ENCODE measurements at regions not wholly inside any gene's neighbourhood (a gene's known extent, or its start where the extent isn't known, plus 50 kb on each side); places are given as distances from the start of the nearest gene placed in this dataset.

DNA sequence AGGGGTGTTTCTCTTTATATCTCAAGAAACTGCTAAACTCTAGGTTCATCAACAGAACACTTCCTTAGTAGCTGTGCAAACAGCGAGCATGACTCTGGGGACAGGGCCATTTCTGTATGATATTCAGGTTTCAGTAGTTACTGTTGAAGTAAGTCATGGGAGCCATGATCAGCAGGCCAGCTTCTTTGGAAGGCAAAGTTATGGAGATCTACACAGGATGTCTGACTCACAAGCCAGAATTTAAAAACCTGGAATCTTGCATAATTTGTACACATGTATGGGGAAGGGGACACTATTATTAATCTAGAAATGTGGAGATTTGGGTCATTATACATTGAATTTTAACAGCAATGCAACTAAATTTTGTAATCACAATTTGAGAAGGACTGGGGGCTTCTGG lies 187.8 kb upstream of the NR3C2 start:
- no peak overlapping the region for H3K27ac ChIP-seq (ENCODE audit: low read depth in 2 of 2, low read length in 1 of 2)
- ChIA-PET POLR2A (no interaction called here), CTCF (no interaction called here)
- no peak overlapping the region for H3K9ac ChIP-seq
- H3K4me2 ChIP-seq = no peak overlapping the region
- H3K79me2 ChIP-seq (ENCODE audit: insufficient read depth) = no peaks in the 10 kb centered on the region
- no peak for DNase-seq
- no peaks in the 10 kb centered on the region for H3F3A ChIP-seq (replicated peaks; ENCODE audit: insufficient read depth)
- no peaks in the 10 kb centered on the region for H3K36me3 ChIP-seq (replicated peaks in 1 of 2; ENCODE audit: control insufficient read depth in 1 of 2, insufficient read depth in 2 of 2, low read length in 1 of 2)
- WGBS (ENCODE audit: low lambda C conversion rate) = 0% methylated on average over 1 of the region's 1 CpG
- H4K20me1 ChIP-seq (ENCODE audit: insufficient read depth) = no peaks in the 10 kb centered on the region
- H3K9me2 ChIP-seq = no peaks in the 10 kb centered on the region
- no peak overlapping the region for H2AFZ ChIP-seq (ENCODE audit: low read depth)
- H3K27me3 ChIP-seq (ENCODE audit: insufficient read depth) = no peaks in the 10 kb centered on the region
- no peak overlapping the region for H3K4me3 ChIP-seq (ENCODE audit: low read depth in 2 of 2, low read length in 1 of 2)
- no peaks in the 10 kb centered on the region for H3K9me3 ChIP-seq
- no peaks in the 10 kb centered on the region for H3K4me1 ChIP-seq (ENCODE audit: control insufficient read depth in 1 of 2, insufficient read depth in 2 of 2, low read depth in 1 of 2, low read length in 1 of 2)
- TF ChIP-seq NRF1 (IDR thresholded peaks at IDR 0.05; ENCODE audit: low read depth, low read length) (no peak), RXRA (IDR thresholded peaks at IDR 0.05; ENCODE audit: borderline replicate concordance, low read depth) (no peak), CTCF (IDR thresholded peaks at IDR 0.05) (no peak), GATA2 (CRISPR knock-in tag; IDR thresholded peaks at IDR 0.05) (no peak), GABPA (IDR thresholded peaks at IDR 0.05; ENCODE audit: low read depth) (no peak), IRF3 (IDR thresholded peaks at IDR 0.05; ENCODE audit: low read depth, low read length) (no peak), REST (IDR thresholded peaks at IDR 0.05; ENCODE audit: low read depth, low read length) (no peak)

- Histone ChIP-seq H3K9ac (no peak overlapping the region), H2AFZ (ENCODE audit: low read depth) (no peak overlapping the region), H3K9me3 (no peaks in the 10 kb centered on the region), H3K79me2 (ENCODE audit: insufficient read depth) (no peaks in the 10 kb centered on the region), H3K27me3 (ENCODE audit: insufficient read depth) (no peaks in the 10 kb centered on the region), H3K9me2 (no peaks in the 10 kb centered on the region), H3K4me3 (ENCODE audit: low read depth in 2 of 2, low read length in 1 of 2) (no peak overlapping the region), H3K4me2 (no peak overlapping the region), H3F3A (replicated peaks; ENCODE audit: insufficient read depth) (no peaks in the 10 kb centered on the region), H3K36me3 (replicated peaks in 1 of 2; ENCODE audit: control insufficient read depth in 1 of 2, insufficient read depth in 2 of 2, low read length in 1 of 2) (no peaks in the 10 kb centered on the region), H3K27ac (ENCODE audit: low read depth in 2 of 2, low read length in 1 of 2) (no peak overlapping the region), H4K20me1 (ENCODE audit: insufficient read depth) (no peaks in the 10 kb centered on the region), H3K4me1 (ENCODE audit: control insufficient read depth in 1 of 2, insufficient read depth in 2 of 2, low read depth in 1 of 2, low read length in 1 of 2) (no peaks in the 10 kb centered on the region)
- ChIA-PET POLR2A (no interaction called here), CTCF (no interaction called here)
- TF ChIP-seq ELF1 (IDR thresholded peaks at IDR 0.05) (no peak), GATA2 (CRISPR knock-in tag; IDR thresholded peaks at IDR 0.05) (no peak), GABPA (IDR thresholded peaks at IDR 0.05; ENCODE audit: low read depth) (no peak), RAD21 (IDR thresholded peaks at IDR 0.05; ENCODE audit: low read length) (no peak), NFIC (IDR thresholded peaks at IDR 0.05; ENCODE audit: borderline replicate concordance) (no peak), NRF1 (IDR thresholded peaks at IDR 0.05; ENCODE audit: low read depth, low read length) (no peak), SIN3A (IDR thresholded peaks at IDR 0.05; ENCODE audit: borderline replicate concordance, low read depth, low read length) (no peak), YY1 (IDR thresholded peaks at IDR 0.05; ENCODE audit: low read depth) (no peak), FOXJ3 (CRISPR knock-in tag; IDR thresholded peaks at IDR 0.05) (no peak), JUND (IDR thresholded peaks at IDR 0.05) (no peak), MEF2A (IDR thresholded peaks at IDR 0.05; ENCODE audit: borderline replicate concordance, low read depth) (no peak), RCOR1 (IDR thresholded peaks at IDR 0.05; ENCODE audit: low read length) (no peak), FOXM1 (IDR thresholded peaks at IDR 0.05; ENCODE audit: low read depth) (no peak), MXI1 (IDR thresholded peaks at IDR 0.05; ENCODE audit: low read depth, low read length) (no peak), FOSL2 (IDR thresholded peaks at IDR 0.05; ENCODE audit: borderline replicate concordance, low read depth) (no peak), USF1 (IDR thresholded peaks at IDR 0.05; ENCODE audit: borderline replicate concordance, low read depth) (no peak)
- TF ChIP-seq, protein P1, sequence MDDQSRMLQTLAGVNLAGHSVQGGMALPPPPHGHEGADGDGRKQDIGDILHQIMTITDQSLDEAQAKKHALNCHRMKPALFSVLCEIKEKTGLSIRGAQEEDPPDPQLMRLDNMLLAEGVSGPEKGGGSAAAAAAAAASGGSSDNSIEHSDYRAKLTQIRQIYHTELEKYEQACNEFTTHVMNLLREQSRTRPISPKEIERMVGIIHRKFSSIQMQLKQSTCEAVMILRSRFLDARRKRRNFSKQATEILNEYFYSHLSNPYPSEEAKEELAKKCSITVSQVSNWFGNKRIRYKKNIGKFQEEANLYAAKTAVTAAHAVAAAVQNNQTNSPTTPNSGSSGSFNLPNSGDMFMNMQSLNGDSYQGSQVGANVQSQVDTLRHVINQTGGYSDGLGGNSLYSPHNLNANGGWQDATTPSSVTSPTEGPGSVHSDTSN (IDR thresholded peaks at IDR 0.05) = no peak
- DNase-seq = no peak
Observed at GRCh38 chr4:148618856-148619255, 176.6 kb upstream of the NR3C2 start.

Measured in SK-N-SH (cell line).